Mucosa of descending colon (tissue), 3 donors: ENCODE measurements at regions not wholly inside any gene's neighbourhood (a gene's known extent, or its start where the extent isn't known, plus 50 kb on each side); places are given as distances from the start of the nearest gene placed in this dataset.

ENCODE experiments used
- ATAC-seq: fragments of 200-7000 bp; cut with Tn5 transposase; one replicate; pipeline ENCODE4 v1.9.1; 2020; ENCODE audit warnings: mild to moderate bottlenecking, moderate library complexity
- DNase-seq, 3 donors: peaks; one replicate each; pipeline ENCODE4 v3.0.0-alpha.2; 2020
- H3K36me3 ChIP-seq: fragments of 200-600 bp; one replicate; pipeline ENCODE4 v1.8.0; 2021; ENCODE audit warnings: low read depth, mild to moderate bottlenecking
- H3K4me1 ChIP-seq: fragments of 200-600 bp; one replicate; pipeline ENCODE4 v1.8.0; 2021; ENCODE audit warnings: low read depth, mild to moderate bottlenecking
- H3K4me3 ChIP-seq: fragments of 200-600 bp; one replicate; pipeline ENCODE4 v1.8.0; 2021; ENCODE audit warnings: mild to moderate bottlenecking
- H3K9me3 ChIP-seq: fragments of 200-600 bp; one replicate; pipeline ENCODE4 v1.8.0; 2021; ENCODE audit warnings: mild to moderate bottlenecking
- intact Hi-C, 2 donors: fragments of 100-400 bp; cut with DNase I in 1 of 2; cut with micrococcal nuclease in 1 of 2; formaldehyde crosslinking; loops; one replicate each; pipeline versions ENCODE4 v1.11.0 to v1.11.1; 2022; cut with DNase I, micrococcal nuclease
- TF ChIP-seq, protein P1 (sequence below): fragments of 200-600 bp; IDR thresholded peaks from one replicate; pipeline ENCODE4 v1.8.0; 2022; ENCODE audit warnings: antibody characterized with exemption, mild to moderate bottlenecking
- donor health status: DM: no; HTN: no; CAD: no; lungs with moderate emphysema.
- donor health status: DM: no; HTN: no; CAD: no.
- donor health status: DM: no; HTN: yes; CAD: no.

DNA sequence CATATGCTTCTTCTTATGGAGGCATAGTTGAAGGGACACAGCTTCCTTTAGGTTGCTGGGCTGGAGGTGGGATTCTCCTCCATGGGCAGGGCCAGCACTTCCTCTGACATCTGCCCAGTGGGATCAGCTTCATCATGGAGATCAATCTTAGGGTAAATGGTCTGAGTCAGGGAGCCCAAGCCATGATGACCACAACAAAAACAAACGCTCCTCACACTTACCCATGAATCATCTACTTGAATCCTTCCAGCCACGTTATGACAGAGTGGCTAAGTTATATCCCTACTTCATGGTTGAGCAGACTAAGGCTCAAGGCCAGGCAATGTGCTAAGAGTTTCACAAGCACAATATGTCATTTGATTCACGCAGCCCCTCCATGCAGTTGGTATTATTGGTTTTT is 87.2 kb upstream of the NMNAT3 start:
- ATAC-seq = peak; percentile 38
- intact Hi-C loops = no loop called here

DNA sequence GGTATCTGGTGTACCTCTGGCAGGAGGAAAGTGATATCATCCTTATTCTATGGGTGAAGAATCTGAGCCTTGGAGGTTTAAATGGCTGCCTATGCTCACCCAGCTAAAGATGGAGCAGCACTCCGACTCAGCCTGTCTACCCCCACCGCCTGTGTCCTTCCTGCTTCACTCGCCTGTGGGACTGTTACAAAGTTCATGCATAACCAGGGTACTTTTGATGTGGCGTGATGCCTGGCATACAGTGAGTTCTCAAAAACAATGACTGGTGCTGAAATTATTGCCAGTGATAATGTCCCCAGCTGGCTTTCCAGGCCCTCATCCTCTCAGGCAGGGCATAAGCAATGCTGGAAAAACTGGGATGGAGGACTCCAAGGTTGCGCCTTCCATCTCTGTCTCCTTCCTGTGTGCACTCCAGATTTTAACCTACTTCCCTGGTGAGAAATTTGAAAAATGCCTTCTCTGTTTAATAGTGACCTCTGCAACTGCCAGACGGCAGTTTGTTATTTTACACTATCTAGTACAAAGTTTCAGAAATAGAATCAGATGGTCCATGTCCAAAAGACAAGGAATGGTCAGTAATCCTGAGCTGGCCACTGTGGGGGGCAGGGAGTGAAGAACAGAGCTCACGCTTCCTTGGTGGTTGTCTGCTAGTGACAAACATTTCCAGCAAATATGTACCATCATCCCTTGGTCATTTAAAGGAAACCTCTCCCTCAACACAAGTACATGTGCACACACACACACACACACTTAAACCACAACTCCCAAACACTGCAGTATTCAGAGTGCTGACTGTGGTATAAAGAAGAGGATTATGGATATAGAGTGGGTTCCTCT is 86.5 kb upstream of the NMNAT3 start:
- TF ChIP-seq, protein P1, sequence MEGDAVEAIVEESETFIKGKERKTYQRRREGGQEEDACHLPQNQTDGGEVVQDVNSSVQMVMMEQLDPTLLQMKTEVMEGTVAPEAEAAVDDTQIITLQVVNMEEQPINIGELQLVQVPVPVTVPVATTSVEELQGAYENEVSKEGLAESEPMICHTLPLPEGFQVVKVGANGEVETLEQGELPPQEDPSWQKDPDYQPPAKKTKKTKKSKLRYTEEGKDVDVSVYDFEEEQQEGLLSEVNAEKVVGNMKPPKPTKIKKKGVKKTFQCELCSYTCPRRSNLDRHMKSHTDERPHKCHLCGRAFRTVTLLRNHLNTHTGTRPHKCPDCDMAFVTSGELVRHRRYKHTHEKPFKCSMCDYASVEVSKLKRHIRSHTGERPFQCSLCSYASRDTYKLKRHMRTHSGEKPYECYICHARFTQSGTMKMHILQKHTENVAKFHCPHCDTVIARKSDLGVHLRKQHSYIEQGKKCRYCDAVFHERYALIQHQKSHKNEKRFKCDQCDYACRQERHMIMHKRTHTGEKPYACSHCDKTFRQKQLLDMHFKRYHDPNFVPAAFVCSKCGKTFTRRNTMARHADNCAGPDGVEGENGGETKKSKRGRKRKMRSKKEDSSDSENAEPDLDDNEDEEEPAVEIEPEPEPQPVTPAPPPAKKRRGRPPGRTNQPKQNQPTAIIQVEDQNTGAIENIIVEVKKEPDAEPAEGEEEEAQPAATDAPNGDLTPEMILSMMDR = no peak
- intact Hi-C loops = no loop called here
- Histone ChIP-seq H3K4me1 (no peaks in the 10 kb centered on the region), H3K9me3 (no peaks in the 10 kb centered on the region), H3K36me3 (no peaks in the 10 kb centered on the region), H3K4me3 (no peak overlapping the region)
- DNase-seq (no peak), ATAC-seq (no peak)

More for the DNA sequence above, 87.2 kb upstream of the NMNAT3 start:
- H3K36me3 ChIP-seq = no peaks in the 10 kb centered on the region
- H3K9me3 ChIP-seq = no peaks in the 10 kb centered on the region
- TF ChIP-seq, protein P1 = no peak
- no peak for DNase-seq
- no peaks in the 10 kb centered on the region for H3K4me1 ChIP-seq
- H3K4me3 ChIP-seq = no peak overlapping the region

DNA sequence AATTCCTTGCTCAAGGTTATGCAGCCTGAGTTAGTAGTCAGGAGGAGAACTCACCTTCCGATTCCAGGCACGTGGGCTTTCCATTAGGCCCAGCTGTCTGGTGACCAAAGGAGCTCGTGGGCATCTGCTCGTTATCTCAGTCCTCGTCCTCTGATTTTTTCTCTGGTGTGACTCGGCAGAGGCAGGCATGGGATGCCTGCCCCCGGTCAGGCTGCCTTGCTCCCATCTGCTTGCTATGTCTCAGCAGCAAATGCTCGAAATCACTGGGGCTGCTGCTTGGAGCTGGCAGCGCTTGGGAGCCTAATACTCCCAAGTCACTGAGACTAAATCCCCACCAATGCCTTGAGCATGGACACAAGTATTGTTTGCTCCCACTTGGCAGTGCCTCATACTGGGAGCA is 84.5 kb upstream of the NMNAT3 start:
- no peaks in the 10 kb centered on the region for H3K36me3 ChIP-seq
- TF ChIP-seq, protein P1 = no peak
- no peaks in the 10 kb centered on the region for H3K4me1 ChIP-seq
- no peak for ATAC-seq
- H3K9me3 ChIP-seq = no peaks in the 10 kb centered on the region
- DNase-seq = no peak
- intact Hi-C loops = no loop called here
- no peak overlapping the region for H3K4me3 ChIP-seq

DNA sequence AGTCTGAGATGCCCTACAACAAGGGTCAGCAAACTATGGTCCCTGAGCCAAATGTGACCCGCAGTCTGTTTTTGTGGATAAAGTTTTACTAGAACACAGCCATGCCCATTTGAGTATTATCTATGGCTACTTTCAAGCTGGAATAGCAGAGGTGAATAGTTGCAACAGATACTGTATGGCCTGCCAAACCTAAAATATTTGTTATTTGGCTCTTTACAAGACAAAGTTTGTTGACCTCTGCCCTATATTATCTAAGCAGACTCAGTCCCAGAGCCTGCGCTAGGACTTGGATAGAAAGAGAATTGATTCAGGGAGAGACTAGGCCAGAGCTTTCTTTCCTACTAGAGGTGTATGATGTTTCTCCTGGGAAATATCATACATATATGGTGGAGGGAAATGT is 81.7 kb upstream of the NMNAT3 start:
- H3K9me3 ChIP-seq = no peaks in the 10 kb centered on the region
- no peaks in the 10 kb centered on the region for H3K4me1 ChIP-seq
- TF ChIP-seq, protein P1 = no peak
- ATAC-seq (no peak), DNase-seq (no peak)
- intact Hi-C loops = no loop called here
- H3K36me3 ChIP-seq = no peaks in the 10 kb centered on the region
- H3K4me3 ChIP-seq = no peak overlapping the region

DNA sequence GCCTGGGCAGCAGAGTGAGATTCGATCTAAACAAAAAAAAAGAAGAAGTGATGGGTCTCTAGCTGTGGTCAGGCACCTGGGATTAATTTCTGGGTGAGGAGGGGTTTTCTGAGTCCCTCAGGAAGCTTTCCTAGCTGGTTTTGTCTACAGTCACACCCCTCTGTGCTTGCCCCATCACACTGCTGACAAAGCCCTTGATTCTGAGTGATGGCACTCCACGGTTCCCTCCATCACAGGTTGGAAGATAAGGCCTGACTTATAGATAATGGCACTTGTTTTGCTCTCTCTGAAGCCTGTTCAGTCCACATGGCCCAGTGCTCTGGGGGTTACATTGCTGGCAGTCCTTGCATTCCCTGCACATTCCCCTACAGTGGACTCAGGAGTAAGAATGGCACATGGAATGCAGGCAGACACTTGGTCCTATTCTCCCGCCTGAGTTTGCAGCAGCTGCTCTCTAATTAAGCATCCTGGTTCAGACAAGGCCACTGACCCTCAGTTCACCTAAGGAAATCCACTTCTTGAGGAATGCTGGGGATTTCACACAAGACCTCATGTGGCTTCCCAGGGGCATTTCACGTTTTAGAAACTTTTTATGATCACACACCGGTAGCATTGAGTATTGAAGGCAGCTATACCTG is 81.0 kb upstream of the NMNAT3 start:
- DNase-seq (no peak), ATAC-seq (no peak)
- intact Hi-C loops = no loop called here
- Histone ChIP-seq H3K9me3 (no peaks in the 10 kb centered on the region), H3K36me3 (no peaks in the 10 kb centered on the region), H3K4me3 (no peak overlapping the region), H3K4me1 (no peaks in the 10 kb centered on the region)
- TF ChIP-seq, protein P1 = no peak
